DMS 273 treated with DMSO at 0.1 percent for 48 hours (cell line): ENCODE measurements at regions not wholly inside any gene's neighbourhood (a gene's known extent, or its start where the extent isn't known, plus 50 kb on each side); places are given as distances from the start of the nearest gene placed in this dataset.

ENCODE experiments used
- DNase-seq: peaks from one replicate; lab custom pipeline; 2025; lab: John Stamatoyannopoulos, UW

DNA sequence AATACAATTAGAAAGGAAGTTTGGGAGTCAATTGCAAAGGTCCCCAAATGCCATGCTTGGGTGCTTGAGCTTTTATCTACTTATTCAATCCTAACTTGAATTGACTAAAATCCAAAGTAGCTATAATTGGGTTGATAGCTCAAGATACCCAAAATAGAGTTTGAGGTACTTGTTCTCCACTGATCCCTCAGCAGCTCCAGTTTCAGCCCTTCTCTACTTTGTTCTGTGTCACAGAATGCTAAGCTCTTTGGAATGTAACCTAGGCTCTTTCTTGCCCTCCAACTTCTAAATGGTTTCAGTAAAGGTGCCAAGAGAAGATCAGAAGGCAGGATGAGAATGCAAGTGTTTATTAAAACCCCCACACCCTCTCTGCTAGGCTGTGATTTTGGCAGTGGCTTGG is 251.4 kb upstream of the CLEC14A start:
- no peak for DNase-seq

DNA sequence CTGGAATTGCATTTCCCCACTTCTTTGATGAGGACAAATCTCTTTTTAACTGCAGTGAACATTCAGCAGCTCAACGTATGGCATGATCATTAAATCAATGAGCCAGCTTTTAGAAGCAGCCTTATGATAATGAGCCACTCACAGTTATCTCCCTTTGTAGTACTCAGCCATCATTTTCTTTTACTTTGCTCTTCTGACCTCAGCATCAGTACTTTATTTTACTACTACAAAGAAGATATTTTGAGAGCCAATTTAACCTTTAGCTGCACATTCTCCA is 250.0 kb upstream of the CLEC14A start:
- DNase-seq = no peak

DNA sequence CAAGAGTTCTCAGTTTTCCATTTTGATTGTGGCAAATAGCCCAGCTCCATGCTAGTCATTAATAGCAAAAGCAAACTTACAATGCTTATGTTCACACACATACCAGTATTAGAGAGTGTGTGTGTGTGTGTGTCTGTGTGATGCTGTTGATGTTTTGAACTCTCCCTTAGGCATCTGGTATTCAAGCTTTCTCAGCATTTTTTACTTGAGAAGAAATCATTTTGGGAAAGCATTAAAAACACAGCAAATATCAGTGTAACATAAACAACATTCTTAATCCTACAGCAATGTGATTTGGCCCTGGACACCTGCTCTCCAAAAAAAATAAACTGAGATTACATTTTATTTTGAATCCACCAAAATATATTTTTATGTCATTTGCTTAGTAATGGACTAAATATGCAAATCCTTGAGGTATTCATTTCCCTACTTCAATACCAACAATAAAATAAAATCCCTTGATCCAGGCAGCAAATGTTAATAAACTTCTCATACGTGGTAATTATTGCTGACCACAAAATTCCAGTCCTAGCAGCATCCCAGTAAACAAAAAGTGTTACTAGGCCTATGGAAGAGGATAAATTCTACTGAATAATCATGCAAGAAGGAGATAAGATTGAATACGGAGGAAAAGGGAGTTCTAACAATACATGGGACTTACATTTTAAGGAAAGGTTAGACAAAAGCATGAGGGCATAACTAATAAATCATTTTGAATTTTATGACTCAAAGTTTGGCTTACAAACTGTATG is 249.5 kb upstream of the CLEC14A start:
- no peak for DNase-seq

DNA sequence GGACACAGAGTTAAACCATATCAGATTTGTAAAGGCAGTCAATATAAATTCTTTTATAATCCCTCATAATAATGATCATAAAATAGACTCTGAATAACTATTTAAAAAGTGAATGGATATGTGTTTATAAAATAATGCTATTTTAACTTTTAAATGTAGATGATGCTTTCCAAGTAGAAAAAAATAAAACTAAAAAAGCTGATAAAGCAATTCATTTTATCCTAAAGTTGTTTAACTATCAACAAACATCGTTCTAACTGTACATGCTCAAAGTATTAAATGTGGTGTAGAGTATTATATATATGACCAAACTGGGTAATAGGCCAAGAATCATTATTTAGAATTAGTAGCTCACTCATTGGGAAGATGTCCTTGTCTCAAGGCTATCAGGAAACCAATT is 248.3 kb upstream of the CLEC14A start:
- DNase-seq = no peak

DNA sequence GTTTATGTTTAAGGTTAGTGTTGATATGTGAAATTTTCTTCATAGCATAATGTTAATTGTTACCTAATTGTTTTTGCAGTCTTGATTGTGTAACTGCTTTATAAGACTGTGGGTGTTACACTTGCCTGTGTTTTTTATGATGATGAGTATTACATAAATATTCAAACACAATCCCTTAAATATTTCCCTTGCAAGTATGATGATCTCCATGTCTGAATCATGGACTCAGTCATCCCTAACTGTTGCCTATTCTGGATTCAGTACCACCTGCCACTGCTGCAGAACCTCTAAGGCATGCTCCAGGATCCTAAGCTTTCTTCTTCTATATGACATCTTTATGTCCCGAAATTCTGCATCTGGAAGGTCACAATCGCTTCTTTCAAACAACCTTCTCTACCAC is 246.3 kb upstream of the CLEC14A start:
- DNase-seq = no peak

DNA sequence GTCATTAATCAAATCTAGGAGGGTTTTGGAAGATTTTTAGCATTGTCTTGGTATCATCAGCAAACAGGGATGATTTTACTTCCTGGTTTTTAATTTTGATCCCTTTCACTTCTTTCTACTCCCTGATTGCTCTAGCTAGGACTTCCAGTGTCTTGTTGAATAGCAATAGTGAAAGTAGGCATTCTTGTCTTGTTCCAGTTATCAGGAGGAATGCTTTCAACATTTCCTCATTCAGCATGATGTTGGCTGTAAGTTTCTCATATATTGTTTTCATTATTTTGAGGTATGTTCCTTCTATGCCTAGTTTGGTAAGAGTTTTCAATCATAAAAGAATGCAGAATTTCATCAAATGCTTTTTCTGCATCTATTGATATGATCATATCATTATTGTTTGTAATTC is 244.2 kb upstream of the CLEC14A start:
- DNase-seq = no peak

DNA sequence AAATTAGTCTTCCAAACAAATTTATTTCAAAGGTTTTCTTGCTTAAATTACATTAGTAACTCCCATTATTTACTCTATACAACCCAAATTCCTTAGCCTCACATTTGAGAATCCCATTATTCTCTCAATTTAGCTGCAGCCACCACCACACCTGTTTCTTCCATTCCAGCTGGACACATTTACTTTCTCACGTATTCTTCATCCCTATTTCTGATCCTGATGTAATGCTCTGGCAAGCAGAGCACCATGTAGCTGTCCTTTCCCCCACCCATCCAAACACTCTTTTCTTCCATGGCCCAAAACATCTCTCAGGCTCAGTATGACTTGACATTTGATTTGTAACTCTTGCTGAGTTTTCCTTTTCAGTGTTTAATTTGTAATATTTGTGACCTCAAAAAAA is 240.2 kb upstream of the CLEC14A start:
- no peak for DNase-seq

DNA sequence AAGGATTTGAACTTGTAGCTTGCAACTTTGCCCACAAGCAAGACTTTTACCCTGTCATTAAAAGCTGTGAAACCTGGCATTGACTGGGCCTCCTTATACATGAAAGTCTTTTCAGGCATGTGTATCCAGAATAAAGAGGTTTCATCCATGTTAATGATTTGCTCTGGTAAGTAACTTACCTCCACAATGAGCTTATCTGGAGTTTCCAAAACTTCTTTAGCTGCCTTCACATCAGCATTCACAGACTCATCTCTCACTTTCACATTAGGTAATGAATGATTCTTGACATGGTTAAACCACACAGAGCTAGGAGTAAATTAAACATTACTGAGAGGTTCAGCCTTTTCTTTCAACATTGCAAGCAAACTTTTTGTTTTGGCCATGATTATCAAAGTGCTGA is 234.4 kb upstream of the CLEC14A start:
- no peak for DNase-seq

DNA sequence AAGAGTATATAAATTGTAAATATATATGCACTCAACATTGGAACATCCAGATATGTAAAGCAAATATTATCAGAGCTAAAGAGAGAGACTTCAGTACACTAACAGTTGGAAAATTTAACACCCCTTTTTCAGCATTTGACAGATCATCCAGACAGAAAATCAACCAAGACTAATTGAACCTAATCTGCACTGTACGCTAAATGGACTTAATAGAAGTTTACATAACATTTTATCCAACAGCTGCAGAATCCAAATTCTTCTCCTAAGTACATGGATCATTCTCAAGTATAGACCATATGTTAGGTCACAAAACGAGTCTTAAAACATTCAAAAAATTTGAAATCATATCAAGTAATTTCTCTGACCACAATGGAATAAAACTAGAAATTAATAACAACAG is 229.1 kb upstream of the CLEC14A start:
- DNase-seq = no peak

DNA sequence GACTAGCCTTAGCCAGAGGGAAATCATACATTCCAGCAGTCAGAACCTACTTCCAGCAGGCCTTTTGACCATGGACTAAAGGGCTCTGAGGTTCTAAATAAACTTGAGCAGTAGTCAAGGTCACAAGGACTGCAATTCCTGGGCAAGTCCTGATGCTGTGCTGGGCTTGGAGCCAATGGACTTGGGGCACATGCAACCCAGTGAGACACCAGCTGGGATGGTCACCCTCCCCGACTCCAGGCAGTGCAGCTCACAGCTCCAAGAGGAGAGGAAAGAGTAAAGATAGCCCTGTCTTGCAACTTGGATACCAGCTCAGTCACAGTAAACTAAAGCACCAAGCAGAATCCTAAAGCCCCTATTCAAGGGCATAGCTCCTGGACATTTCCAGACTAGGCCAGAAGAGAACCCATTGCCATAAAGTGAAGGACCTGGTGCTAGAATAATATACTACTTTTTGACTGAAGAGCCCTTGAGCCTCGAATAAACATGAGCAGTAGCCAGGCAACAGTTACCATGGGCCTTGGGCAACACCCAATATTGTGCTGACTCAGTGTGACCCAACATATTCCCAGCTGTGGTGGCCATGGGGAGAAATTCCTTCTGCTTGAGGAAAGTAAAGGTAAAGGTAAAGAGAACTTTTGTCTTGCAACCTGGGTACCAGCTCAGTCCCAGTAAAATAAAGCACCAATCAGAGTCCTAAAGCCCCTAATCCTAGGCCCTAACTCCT is 226.2 kb upstream of the CLEC14A start:
- no peak for DNase-seq

DNA sequence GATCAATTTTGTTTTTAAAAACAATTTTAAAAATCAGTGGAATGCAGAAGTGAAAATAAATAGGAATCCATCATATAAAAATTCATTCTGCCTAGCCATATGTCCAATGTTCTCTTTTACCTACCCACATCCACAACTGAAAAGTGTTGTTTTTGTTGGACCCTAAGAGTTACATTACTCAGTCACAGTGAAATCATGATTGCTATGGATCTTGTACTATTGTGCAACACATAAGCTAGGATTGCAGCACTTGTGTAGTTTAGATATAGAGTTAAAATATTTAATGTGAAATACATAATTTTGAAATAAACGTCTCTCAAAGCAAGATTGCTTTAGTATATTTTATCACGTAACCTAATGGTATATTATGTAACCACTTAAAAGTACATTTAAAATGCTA is 213.3 kb upstream of the CLEC14A start:
- DNase-seq = no peak

DNA sequence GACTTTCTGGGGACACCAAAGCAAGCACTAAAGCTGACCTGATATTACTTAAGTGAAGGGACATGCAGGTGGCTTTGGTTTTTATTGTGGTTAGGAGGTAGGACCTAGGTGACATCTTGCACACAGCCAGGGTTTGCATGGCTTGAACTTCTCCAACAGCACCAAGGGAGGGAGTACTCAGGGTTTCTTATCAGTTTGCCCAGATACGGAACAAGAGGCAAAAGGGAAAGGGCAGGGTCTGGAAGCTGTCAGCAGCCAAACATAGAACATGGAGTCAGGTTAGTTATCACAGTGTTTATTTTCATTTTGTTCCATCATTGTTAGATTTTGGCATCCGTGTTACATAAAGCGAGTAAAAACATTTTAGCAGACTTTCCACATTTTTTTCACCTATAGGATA is 186.3 kb upstream of the CLEC14A start:
- DNase-seq = no peak

DNA sequence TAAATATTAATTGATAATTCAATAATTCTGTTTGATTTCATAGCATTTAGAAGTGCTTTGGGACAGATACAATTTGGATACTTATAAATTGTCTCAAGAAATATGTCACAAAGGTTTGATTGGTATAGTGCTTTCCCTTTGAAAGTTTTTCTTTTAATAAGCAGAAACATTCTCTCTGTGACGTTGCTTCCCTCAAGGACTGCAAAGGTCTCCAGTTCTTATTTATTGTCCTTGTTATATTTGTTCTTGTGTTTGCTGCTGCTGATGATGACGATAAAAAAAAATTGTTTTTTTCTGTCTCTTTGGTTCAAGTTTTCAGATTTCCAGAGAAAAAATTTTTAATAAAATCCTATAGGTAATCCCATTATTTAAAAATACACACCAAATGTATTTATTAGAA is 176.3 kb upstream of the CLEC14A start:
- DNase-seq = no peak

DNA sequence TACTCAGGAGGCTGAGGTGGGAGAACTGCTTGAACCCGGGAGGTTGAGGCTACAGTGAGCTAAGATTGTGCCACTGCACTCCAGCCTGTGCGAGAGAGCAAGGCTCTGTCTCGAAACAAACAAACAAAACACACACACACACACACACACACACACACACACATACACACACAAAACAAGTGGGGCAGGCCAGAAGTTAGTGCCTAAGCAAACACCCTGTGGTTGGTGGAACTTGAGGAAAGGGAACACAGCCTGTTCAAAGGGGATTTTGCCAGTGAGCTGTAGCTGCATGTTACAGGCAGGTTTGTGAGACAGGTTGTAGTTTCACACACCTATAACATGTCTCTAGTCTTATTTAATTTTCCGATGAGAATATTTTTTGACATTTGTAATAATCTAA is 175.3 kb upstream of the CLEC14A start:
- DNase-seq = no peak

DNA sequence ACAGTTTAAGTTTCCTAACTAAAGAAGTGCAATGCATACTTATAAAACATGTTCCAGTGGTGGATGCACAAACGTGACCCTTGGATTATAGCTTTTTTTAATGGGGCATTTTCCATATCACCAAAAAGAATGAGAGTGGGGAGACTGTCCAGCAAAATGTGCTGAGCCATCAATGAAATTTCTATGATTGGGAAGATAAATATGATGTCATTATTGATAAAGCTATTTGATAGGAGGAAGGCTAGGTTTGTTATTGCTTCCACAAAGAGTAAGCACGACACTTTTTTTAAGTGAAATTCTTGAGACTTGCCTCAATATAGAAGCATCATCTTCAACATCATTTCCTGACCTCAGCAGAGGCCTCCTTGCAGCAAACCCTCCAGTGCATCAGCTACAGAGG is 174.6 kb upstream of the CLEC14A start:
- DNase-seq = no peak

DNA sequence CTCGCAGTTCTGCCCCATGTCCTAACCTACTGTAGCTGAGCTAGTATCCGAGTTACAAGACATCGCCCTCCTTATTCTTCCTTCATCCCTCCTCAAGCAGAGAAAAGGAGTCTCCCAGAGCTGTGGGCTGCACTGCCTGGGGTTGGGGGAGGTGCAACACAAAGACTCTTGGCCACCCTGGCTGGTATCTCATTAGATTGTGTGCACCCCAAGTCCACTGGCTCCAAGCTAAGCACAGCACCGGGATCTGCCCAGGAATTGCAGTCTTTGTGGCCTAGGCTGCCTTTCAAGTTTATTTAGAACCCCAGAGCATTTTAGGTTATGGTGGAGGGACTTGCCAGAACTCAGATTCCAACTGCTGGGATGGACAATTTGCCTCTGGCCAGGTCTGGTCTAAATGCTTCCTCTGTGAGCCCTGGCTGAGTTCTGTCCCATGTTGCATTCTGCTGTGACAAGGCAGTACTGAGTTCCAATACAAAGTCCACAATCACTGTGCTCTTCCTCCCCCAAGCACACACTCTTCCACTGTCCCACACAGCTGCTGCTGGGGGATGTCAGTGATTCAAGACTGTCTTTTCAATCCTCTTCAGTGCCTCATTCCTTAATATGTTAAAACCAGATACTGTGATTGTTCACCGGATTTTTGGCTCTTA is 169.6 kb upstream of the CLEC14A start:
- DNase-seq = no peak

DNA sequence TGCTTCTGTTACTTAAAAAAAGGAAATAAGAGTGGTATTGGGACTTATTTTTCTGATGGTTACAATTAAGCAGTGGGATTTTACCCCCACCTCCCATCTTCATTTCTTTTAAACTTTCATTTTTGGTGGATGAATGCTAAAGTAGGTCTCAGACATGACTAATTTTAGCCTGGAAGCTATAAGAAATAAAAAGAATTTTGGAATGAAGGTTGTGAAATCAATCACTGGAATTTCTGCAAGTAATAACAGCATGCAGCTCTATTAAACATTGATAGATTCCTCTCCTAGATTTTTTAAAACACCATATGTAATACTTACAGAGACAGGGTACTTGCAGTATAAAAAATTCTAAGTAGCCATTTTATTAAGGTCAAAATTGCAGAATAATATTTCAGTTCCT is 164.2 kb upstream of the CLEC14A start:
- no peak for DNase-seq

DNA sequence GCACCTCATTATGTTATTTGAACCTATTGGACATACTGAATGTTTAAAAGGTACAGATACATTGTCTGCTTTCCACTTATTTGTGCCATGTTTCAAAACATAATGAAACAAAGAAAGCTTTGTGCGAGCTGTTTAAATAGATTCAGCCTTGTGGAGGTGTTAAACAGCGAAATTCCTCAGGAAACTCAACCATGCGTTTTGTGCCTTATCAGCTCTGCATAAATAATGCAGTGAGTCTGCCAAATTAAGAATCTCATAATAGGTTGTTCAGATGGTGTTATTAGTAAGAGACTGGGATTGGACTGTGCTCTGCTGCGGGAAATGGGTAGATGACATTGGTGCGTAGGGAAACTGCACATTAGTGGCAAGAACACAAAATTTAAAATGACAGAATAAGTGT is 163.7 kb upstream of the CLEC14A start:
- no peak for DNase-seq

DNA sequence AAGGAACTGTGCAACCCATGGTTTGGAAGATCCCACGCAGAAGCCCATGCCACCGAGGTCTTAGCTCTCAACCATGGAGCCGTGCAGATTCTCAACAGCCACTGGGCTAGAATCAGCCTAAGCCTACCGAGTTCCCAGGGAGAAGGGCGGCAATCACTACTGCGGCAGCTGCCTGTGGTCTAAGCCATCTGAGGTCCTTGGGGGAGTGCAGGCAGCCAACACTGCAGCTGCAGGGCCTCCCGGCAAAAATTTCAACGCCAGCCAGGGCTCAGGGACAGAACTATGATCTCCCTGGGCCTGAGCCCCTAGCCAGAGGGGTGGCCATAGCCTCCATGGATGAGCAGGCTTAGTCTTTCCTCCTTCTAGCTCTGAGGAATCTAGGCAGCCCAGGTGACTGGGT is 156.8 kb upstream of the CLEC14A start:
- no peak for DNase-seq

DNA sequence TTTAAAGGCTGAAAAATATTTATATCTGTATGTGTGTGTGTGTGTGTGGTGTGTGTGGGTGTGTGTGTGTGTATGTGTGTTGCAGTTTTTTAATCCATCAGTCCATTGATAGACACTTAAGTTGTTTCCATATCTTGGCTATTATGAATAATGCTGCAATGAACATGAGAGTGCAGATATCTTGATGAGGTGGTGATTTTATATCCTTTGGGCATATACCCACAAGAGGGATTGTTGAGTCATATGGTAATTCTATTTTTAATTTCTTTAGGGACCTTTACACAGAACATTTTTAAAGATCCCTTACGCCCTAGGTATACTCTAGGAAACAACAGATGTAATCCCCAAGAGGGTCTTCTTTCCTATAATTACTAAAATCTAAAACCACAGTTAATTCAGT is 154.5 kb upstream of the CLEC14A start:
- no peak for DNase-seq

DNA sequence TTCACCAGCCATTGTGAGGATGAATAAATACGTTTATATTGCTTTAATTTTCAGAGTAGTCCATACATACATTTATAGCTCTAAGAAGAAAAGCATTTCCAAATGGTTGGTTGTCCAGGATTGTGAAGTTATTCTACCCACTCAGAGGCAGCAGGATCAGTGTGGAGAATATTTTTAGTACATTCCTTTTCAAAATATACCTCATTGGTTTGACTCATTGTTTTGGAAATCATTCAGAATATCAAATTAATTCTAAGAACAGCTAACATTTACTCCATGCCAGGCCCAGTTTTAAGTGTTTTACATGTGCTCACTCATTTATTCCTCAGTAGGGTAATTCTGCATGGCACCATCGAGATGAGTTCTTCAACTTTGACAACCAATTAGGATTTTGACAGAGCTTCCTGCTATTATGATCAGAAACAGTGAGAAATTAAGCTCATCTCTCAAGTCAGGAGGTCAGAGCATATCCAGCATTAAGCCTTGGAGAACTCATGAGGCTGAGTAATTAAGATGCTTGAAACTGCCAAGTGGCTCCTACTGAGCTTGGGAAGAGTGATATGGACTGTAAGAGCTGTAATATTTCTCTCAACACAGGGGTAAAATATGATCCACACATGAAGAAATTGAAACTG is 153.3 kb upstream of the CLEC14A start:
- no peak for DNase-seq

DNA sequence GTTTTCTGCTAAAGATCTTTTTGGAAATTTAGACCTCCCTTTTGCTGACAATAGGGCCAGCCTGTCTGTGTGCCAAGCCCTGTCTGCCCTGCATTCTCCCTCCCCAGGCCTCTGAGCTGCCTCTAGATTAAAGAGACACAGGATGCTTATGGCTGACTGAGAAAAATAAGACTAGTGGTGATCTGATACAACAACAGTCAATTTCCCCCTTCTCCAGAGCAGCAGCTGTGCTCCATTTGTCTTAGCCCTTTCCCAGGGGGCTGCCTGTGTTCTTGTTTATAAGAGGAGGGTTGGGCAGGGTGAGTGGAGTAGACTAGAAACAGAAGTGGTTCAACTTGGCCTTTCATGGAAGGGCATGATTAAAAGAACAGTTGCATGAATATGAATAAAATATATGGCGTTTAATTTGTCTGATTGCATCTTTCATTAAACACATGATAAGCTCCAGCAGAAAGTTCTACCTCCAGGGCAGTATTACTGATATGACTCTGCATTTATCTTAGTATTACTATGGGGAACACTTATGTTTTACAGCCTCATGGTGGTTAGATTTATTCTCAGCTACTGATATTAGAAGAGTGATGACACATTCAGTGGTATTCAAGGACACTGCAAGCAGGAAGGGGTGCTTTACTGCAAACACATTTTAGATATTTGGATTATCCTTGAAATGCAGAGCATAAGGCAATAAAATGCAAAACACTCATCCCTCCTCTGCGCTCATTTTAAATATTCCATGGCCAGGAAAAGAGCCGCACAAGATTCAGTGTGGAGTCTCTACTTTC is 150.2 kb upstream of the CLEC14A start:
- DNase-seq = peak; percentile 30
